GM18909 (cell line): ENCODE measurements at regions not wholly inside any gene's neighbourhood (a gene's known extent, or its start where the extent isn't known, plus 50 kb on each side); places are given as distances from the start of the nearest gene placed in this dataset.
"Not testable (repeated sequence)": the region's sequence is repeated elsewhere in the genome, so short reads cannot be mapped to it uniquely, and the experiment has no call there.

ENCODE experiments used
- ATAC-seq: cut with Tn5 transposase; IDR thresholded peaks from one replicate; pipeline ENCODE4 v1.9.1; 2021; ENCODE audit warnings: mild to moderate bottlenecking; ENCODE audit not compliant: unreplicated experiment, poor library complexity

DNA sequence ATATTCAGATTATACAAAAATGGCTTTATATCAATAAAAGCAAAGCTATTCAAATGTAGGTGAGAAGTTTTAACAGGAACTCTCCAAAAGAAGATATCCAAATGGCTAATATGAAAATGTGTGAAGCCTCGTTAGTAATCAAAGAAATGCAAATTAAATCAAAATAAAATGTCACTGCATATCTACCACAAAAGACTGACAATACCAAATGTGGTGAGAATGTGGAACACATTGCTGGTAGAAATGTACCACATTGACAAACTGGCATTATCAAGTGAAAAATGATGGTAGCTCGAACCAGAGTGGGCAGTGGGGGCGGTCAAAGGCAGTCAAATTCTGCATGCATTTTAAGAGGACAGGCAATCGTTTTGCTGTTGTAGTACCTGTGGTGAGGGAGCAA is 1012.7 kb downstream of the TDRD15 start:
- no peak for ATAC-seq

DNA sequence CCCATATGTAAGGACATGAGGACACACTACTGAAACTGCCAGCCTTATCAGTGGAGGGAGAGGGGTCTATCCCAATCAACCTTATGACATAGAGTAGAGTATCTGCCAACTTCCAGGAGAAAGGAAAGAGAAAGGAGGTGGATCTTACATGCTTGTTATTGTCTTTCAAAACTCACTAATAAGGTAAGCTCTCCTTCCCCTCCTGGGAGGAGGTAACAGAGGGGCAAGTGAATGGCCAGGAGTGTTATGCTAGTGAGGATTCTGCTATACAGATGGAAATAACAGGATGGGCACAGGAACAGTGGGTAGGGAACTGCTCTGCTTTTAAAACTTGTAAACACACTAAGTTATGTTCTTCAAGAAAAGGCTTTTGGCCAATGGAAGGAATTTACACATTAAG is 1020.1 kb downstream of the TDRD15 start:
- no peak for ATAC-seq

DNA sequence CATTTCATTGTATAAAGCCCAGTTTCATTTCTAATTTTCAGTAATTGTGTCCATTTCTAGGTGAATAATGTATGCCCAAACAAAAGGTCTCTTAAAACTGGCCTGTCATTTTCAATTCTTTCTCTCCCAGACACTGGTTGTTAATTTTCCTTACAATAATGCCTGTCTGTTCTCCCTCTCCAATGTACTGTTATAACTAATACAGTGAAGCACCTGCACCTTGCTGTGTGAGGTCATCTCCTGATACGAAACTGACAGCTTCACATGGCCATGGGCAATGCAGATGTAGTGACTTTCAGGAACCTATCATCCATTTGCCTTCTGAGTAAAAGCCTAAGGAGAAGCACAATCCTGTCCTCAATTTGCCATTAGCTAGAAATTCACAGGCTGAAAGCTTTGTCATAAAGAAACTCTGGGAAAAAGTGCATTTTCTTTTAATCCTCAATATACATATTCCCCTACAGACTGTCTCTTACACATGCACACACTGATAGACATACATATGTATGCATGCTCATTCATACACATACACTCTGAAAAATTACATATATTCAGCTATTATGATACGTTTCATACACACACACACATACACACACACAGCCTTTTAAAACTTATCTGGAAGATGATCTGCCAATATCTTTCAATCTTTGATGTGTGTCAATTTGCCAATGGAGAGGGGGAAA is 1030.3 kb downstream of the TDRD15 start:
- no peak for ATAC-seq

- not testable (repeated sequence) for ATAC-seq
Observed at GRCh38 chr2:22156661-22157060, 1032.9 kb downstream of the TDRD15 start.

DNA sequence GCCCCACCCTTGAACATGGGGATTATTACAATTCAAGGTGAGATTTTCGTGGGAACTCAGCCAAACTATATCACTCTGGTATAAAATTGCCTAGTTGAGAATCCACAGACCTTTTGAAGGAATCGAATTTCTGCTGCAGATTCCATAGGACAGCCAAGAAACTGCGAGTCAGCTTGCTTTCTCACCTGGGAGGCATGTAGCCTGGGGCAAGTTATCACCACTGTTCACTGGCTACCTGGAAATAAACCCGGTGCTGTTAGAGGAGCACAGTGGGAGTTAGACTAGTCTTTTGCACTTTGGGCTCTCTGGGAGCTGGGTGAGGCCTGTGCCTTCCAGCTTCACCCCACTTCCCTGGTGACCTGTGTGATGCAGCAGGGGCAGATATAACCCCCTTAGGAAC is 1043.5 kb downstream of the TDRD15 start:
- ATAC-seq, result no peak

DNA sequence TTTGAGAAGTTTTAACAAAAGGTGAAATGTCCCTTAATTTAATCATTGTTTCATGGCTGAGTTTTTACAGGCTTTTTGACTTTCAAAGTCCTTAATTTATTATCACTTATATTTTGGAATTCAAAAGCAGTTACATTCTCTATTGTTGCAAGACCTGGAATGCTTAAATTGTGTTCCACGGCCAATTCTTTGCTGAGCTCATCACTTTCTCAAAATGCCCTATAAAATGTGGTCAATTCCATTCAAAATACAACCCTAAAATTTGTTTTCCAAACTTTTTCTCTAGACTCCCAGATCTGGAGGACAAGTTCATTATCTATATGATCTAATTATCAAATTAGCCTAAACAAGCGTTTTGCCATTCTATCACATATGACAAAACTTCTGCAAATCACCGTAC is 1051.2 kb downstream of the TDRD15 start:
- no peak for ATAC-seq

- ATAC-seq, result no peak
Observed at GRCh38 chr2:22185251-22185650, 1061.5 kb downstream of the TDRD15 start.

GRCh38 chr2:22186261-22186828 is 1062.6 kb downstream of the TDRD15 start:
- ATAC-seq, result not testable (repeated sequence)

GRCh38 chr2:22189893-22190480 is 1066.2 kb downstream of the TDRD15 start:
- ATAC-seq, result no peak

DNA sequence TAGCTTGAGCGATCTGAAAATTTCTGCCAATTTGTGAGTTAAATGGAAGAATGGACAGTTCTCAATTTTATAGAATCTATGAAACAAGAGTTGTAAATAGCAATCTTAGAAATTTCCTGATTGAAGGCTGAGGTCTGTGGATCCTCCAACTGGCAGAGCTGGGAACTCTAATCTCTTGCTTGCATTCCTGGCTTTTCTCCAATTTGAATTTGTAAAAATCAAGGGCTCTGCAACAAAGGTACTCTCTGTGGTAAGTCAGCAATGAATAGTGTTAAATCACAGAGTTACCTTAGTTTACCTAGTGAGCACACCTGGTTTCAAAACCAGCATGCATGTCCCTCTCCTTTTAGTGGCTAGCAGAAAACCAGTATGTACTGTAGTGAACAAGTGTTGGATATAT is 1070.5 kb downstream of the TDRD15 start:
- no peak for ATAC-seq

DNA sequence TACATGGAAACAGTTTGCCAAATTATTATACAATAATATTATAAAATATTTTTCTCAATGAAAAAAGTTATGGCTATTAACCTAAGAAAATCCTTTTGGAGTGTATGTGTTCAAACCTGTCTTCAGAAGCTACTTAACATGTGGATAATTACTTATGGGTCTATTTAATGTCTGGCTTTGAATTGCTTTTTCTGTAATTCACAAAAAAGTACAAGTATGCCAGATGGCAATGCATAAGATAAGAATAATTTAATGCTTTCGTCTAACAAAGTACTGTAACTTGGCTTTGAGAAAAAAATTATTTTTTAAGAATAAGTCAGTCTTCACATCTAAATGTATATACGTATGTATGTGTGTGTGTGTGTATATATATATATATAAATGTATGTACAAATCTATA is 1073.0 kb downstream of the TDRD15 start:
- ATAC-seq, result no peak

GRCh38 chr2:22198381-22199283 is 1074.9 kb downstream of the TDRD15 start:
- ATAC-seq, result no peak

DNA sequence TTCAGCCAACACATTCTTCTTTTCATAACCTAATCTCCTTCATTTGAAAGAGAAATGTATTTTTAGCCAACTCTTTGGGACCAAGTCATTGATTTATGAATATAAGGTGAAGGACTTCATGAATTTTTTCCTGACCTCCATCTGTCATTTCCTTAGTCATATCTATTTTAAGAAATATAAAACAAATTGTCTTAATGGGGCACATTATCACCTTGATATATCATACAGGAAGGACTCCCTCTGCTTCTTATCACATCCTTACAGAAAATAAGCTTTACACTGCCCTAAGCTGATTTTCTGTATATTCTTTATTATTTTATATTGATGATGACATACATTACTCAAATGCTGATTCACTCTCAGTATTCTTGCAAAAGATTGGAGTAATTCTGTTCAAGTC is 1076.2 kb downstream of the TDRD15 start:
- ATAC-seq, result no peak

DNA sequence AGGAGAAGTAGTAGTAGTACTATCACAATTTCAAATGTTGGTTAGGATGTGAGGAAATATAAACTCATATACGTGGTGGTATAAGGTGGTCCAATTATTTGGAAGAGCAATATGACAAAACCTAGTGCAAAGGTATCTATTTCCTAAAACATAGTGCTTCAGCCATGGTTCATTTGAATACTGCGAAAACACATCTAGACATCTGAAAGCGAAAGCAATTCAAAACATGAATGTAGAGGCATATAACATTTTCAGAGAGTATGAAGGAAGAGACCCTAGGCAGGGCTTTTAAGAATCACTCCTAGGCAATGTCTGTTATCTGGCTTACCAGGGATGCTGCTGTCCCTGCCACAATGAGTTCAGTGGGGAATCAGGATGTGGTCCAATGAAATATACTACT is 1085.8 kb downstream of the TDRD15 start:
- no peak for ATAC-seq

DNA sequence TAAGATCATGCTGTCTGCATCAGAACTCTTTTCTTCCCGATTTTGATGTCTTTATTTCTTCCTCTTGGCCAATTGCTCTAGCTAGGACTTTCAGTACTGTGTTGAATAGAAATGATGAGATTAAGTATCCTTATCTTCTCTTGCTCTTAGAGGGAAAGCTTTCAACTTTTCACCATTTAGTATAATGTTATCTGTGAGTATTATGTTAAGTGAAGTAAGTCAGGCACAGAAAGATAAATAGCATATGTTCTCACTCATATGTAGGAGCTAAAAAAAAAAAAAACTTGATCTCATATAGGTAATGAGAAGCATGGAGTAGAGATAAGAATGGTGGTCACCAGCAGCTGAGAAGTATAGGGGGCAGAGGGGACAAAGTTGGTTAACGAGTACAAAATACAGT is 1089.5 kb downstream of the TDRD15 start:
- ATAC-seq, result no peak

DNA sequence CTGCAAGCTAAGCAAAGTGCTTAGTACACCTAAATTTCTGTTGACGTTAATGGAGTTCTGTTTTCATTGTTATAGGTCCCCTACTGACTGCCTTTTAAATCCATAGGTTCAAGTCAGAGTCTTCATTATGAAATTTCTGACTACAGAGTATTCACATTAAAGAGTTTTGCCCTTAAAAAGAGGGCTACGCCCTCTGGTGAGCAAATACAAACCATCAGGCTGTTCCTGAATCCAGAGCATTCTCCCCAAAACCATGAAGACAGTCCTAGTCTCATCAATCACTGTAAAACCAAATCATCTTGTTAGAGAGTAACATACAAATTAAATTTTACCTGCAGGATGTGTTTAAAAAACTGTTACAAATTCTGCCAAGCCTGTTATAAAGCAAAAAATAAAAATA is 1091.7 kb downstream of the TDRD15 start:
- no peak for ATAC-seq

DNA sequence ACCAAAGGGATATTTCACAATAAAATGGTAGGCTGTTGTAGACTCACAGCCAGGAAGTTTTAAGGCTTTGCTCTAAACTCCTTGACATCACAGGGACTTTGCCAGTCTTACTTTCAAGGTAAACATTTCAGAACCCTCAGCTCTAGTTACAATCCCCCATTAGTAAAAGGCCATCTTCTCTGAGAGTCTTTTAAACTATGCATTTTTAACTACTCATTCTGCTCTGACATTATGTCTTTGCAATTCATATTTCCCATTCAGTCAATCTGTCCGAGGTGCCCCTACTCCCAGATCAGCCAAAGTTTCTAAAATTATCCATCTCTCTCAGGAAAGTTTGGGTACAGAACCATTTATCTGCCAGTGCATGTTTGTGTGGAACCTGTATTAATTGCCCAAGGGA is 1094.1 kb downstream of the TDRD15 start:
- no peak for ATAC-seq

DNA sequence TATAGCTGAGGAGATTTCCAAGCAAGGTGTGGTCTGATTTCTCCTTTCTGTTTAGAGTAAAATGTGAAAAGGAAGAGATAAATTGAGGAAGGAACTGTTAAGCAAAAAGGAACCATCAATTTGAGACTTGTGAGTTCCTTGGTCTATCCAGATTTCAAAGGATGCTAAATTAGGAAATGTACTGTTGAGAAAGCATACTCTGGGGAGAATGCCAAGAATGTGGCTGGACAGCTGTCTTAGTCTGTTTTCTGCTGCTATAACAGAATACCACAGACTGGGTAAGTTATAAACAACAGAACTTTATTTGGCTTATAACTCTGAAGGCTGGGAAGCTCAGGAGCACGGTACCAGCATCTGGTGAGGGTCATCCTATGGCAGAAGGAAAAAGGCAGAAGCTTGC is 1097.2 kb downstream of the TDRD15 start:
- ATAC-seq, result no peak

- ATAC-seq, result no peak
Observed at GRCh38 chr2:22238967-22239366, 1115.2 kb downstream of the TDRD15 start.

DNA sequence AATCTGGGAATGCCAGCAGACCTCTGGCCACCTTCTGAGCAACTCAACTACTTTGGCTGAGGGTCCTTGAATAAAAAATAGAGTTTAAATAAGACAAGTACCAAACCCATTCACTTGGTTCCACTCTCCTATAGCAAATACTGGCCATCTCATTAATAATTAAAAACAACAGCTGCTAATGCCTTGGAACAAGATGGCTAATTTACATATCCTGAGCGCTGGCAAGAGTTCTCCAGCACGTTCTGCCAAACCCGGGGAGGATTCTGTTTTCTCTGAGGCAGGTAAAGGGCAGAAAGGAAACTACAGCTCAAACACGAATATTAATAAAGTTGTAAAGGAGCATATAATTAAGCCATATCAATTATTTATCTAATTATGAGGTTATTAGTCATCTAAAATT is 1123.7 kb downstream of the TDRD15 start:
- no peak for ATAC-seq

GRCh38 chr2:22248851-22249250 is 1125.1 kb downstream of the TDRD15 start:
- ATAC-seq, result no peak
